H9 (cell line): ENCODE measurements at regions not wholly inside any gene's neighbourhood (a gene's known extent, or its start where the extent isn't known, plus 50 kb on each side); places are given as distances from the start of the nearest gene placed in this dataset.

ENCODE experiments used
- DNase-seq: peaks from one replicate; pipeline ENCODE4 v3.0.0-alpha.2; 2017
- H2AFZ ChIP-seq: one replicate; pipeline ENCODE4 v1.6.1; 2013; ENCODE audit warnings: mild to moderate bottlenecking, low read length, control low read depth, moderate library complexity
- H2AK5ac ChIP-seq: 2 replicates; pipeline ENCODE4 v1.6.1; 2013; ENCODE audit warnings: low read length, control low read depth, mixed read lengths; ENCODE audit not compliant: insufficient read length
- H2BK120ac ChIP-seq: one replicate; pipeline ENCODE4 v1.6.1; 2013; ENCODE audit warnings: low read depth, mild to moderate bottlenecking, low read length, control low read depth, inconsistent platforms; ENCODE audit not compliant: poor library complexity, severe bottlenecking
- H2BK12ac ChIP-seq: 2 replicates; pipeline ENCODE4 v1.6.1; 2013; ENCODE audit warnings: low read length, control low read depth, mixed read lengths, low read depth; ENCODE audit not compliant: insufficient read length
- H2BK15ac ChIP-seq: 2 replicates; pipeline ENCODE4 v1.6.1; 2013; ENCODE audit warnings: low read depth, low read length, control low read depth
- H2BK20ac ChIP-seq: one replicate; pipeline ENCODE4 v1.6.1; 2013; ENCODE audit warnings: low read depth, mild to moderate bottlenecking, low read length, control low read depth, inconsistent platforms; ENCODE audit not compliant: poor library complexity, severe bottlenecking
- H2BK5ac ChIP-seq: 2 replicates; pipeline ENCODE4 v1.6.1; 2013; ENCODE audit warnings: low read length, control low read depth, mixed read lengths; ENCODE audit not compliant: insufficient read length
- H3K14ac ChIP-seq: 2 replicates; pipeline ENCODE4 v1.6.1; 2013; ENCODE audit warnings: low read length, control low read depth; ENCODE audit not compliant: insufficient read depth
- H3K18ac ChIP-seq: 2 replicates; pipeline ENCODE4 v1.6.1; 2013; ENCODE audit warnings: low read depth, mild to moderate bottlenecking, mixed read lengths, low read length, control low read depth; ENCODE audit not compliant: insufficient read length
- H3K23ac ChIP-seq: 2 replicates; pipeline ENCODE4 v1.6.1; 2013; ENCODE audit warnings: low read length, control low read depth, mixed read lengths, low read depth; ENCODE audit not compliant: insufficient read length
- H3K23me2 ChIP-seq: 2 replicates; pipeline ENCODE4 v1.6.1; 2013; ENCODE audit warnings: low read depth, mild to moderate bottlenecking, mixed read lengths, low read length, control low read depth; ENCODE audit not compliant: insufficient read length, poor library complexity, severe bottlenecking
- H3K27ac ChIP-seq: 2 replicates; pipeline ENCODE4 v1.5.1; 2013; ENCODE audit warnings: low read length, control low read depth, mixed read lengths, low read depth; ENCODE audit not compliant: insufficient read length
- H3K27me3 ChIP-seq: 2 replicates; pipeline ENCODE4 v1.6.1; 2013; ENCODE audit warnings: low read length, control low read depth, inconsistent platforms; ENCODE audit not compliant: insufficient read depth
- H3K4ac ChIP-seq: 2 replicates; pipeline ENCODE4 v1.6.1; 2013; ENCODE audit warnings: low read depth, mild to moderate bottlenecking, control low read depth, inconsistent platforms, low read length, moderate library complexity
- H3K4me1 ChIP-seq: 2 replicates; pipeline ENCODE4 v1.6.1; 2013; ENCODE audit warnings: low read length, control low read depth, inconsistent platforms; ENCODE audit not compliant: insufficient read depth
- H3K4me2 ChIP-seq: 2 replicates; pipeline ENCODE4 v1.6.1; 2013; ENCODE audit warnings: low read length, control low read depth, mixed read lengths; ENCODE audit not compliant: insufficient read length, insufficient read depth
- H3K56ac ChIP-seq: 2 replicates; pipeline ENCODE4 v1.6.1; 2013; ENCODE audit warnings: low read depth, mild to moderate bottlenecking, mixed read lengths, low read length, control low read depth; ENCODE audit not compliant: insufficient read length
- H3K79me1 ChIP-seq: 2 replicates; pipeline ENCODE4 v1.6.1; 2013; ENCODE audit warnings: low read depth, mild to moderate bottlenecking, moderate library complexity, low read length, control low read depth, inconsistent platforms; ENCODE audit not compliant: insufficient read depth, poor library complexity, severe bottlenecking
- H3K79me2 ChIP-seq: 2 replicates; pipeline ENCODE4 v1.6.1; 2013; ENCODE audit warnings: low read length, control low read depth, inconsistent platforms; ENCODE audit not compliant: insufficient read depth
- H3K9ac ChIP-seq: 2 replicates; pipeline ENCODE4 v1.6.1; 2013; ENCODE audit warnings: low read length, control low read depth, mixed read lengths; ENCODE audit not compliant: insufficient read length; ENCODE audit errors: extremely low read depth
- H3K9me3 ChIP-seq: one replicate; pipeline ENCODE4 v1.6.1; 2013; ENCODE audit warnings: low read depth, low read length, inconsistent platforms; ENCODE audit not compliant: control insufficient read depth
- H3T11ph ChIP-seq: one replicate; pipeline ENCODE4 v1.6.1; 2013; ENCODE audit warnings: mild to moderate bottlenecking, low read length, control low read depth, inconsistent platforms
- H4K20me1 ChIP-seq: one replicate; pipeline ENCODE4 v1.6.1; 2013; ENCODE audit not compliant: control insufficient read depth, insufficient read length, insufficient read depth
- H4K5ac ChIP-seq: 2 replicates; pipeline ENCODE4 v1.6.1; 2013; ENCODE audit warnings: low read depth, mild to moderate bottlenecking, mixed read lengths, low read length, control low read depth; ENCODE audit not compliant: insufficient read length
- H4K8ac ChIP-seq: replicated peaks from 2 replicates; pipeline ENCODE4 v1.6.1; 2013; ENCODE audit warnings: low read length, control low read depth, mixed read lengths, low read depth; ENCODE audit not compliant: insufficient read length
- H4K91ac ChIP-seq: 2 replicates; pipeline ENCODE4 v1.6.1; 2013; ENCODE audit warnings: low read depth, mild to moderate bottlenecking, moderate library complexity, mixed read lengths, low read length, control low read depth; ENCODE audit not compliant: insufficient read length
- H3K27ac Mint-ChIP-seq, 3 experiments: 2 replicates in 2 of 3; 3 replicates in 1 of 3; pipeline ENCODE4 v1.8.0; 2020 to 2021; ENCODE audit warnings: mixed read lengths in 3 of 3, mild to moderate bottlenecking in 1 of 3, moderate library complexity in 1 of 3
- H3K27me3 Mint-ChIP-seq: 2 replicates; pipeline ENCODE4 v1.8.0; 2021; ENCODE audit warnings: low read depth, mild to moderate bottlenecking, moderate library complexity, mixed read lengths
- H3K36me3 Mint-ChIP-seq, 3 experiments: 2 replicates in 2 of 3; 3 replicates in 1 of 3; pipeline ENCODE4 v1.8.0; 2020 to 2021; ENCODE audit warnings: low read depth in 3 of 3, mixed read lengths in 3 of 3; ENCODE audit not compliant: insufficient read depth in 1 of 3
- H3K4me1 Mint-ChIP-seq, 2 experiments: 2 replicates each; pipeline ENCODE4 v1.8.0; 2020; ENCODE audit warnings: mixed read lengths in 2 of 2
- H3K4me3 Mint-ChIP-seq, 2 experiments: 2 replicates in 1 of 2; 3 replicates in 1 of 2; pipeline ENCODE4 v1.8.0; 2020 to 2021; ENCODE audit warnings: mild to moderate bottlenecking in 2 of 2, mixed read lengths in 2 of 2, moderate library complexity in 1 of 2
- H3K9me3 Mint-ChIP-seq, 2 experiments: 2 replicates in 1 of 2; 3 replicates in 1 of 2; pipeline ENCODE4 v1.8.0; 2020; ENCODE audit warnings: mild to moderate bottlenecking in 2 of 2, mixed read lengths in 2 of 2, moderate library complexity in 1 of 2
- CTCF ChIP-seq: fragments of 200-600 bp; sonication (generic); conservative IDR thresholded peaks from 3 replicates; pipeline ENCODE4 v1.8.0; 2021; ENCODE audit warnings: antibody characterized with exemption, mild to moderate bottlenecking
- WGBS: extraction: QIAGEN DNeasy Blood & Tissue Kit; methylation state at CpG from one replicate; pipeline ENCODE4 v1.1.7; 2013; ENCODE audit warnings: missing lambda C conversion rate, low lambda C conversion rate, mixed read lengths; ENCODE audit not compliant: insufficient read length; ENCODE audit errors: extremely low coverage; 5-methylcytosine and 5-hydroxymethylcytosine counted together

GRCh38 chr1:240682166-240682858, 70.4 kb upstream of the GREM2 start:
- Histone ChIP-seq H3K18ac (no peak overlapping the region), H2BK120ac (no peak overlapping the region), H3K23ac (no peak overlapping the region), H2BK12ac (no peak overlapping the region), H4K20me1 (no peaks in the 10 kb centered on the region), H3T11ph (no peak overlapping the region), H2BK15ac (no peak overlapping the region), H3K27ac (no peak overlapping the region), H3K79me1 (no peaks in the 10 kb centered on the region), H3K9me3 (no peaks in the 10 kb centered on the region), H4K5ac (no peak overlapping the region), H4K8ac (no peak overlapping the region), H3K23me2 (no peaks in the 10 kb centered on the region), H3K4me2 (no peak overlapping the region), H3K9ac (no peak overlapping the region), H3K56ac (no peak overlapping the region), H3K14ac (no peak overlapping the region), H3K27me3 (no peaks in the 10 kb centered on the region), H3K4ac (no peak overlapping the region), H3K4me1 (no peaks in the 10 kb centered on the region), H4K91ac (no peak overlapping the region), H2BK5ac (no peak overlapping the region), H2AFZ (no peak overlapping the region), H2BK20ac (no peak overlapping the region), H2AK5ac (no peak overlapping the region), H3K79me2 (no peaks in the 10 kb centered on the region)
- H3K27ac Mint-ChIP-seq = no peak overlapping the region
- no peak for DNase-seq
- H3K4me1 Mint-ChIP-seq = no peaks in the 10 kb centered on the region
- no peaks in the 10 kb centered on the region for H3K27me3 Mint-ChIP-seq
- peaks cover 0 to 7% of the 10 kb centered on the region in 2 experiments; a peak in 4 of 5 replicates for H3K9me3 Mint-ChIP-seq
- H3K4me3 Mint-ChIP-seq = no peak overlapping the region
- WGBS = no CpG with 5 or more reads among the region's 6 CpGs
- TF ChIP-seq CTCF = no peak
- H3K36me3 Mint-ChIP-seq = peaks cover 0 to 4% (median 0%) of the 10 kb centered on the region in 3 experiments; a peak in 1 of 7 replicates
